ENCODE measurements at regions not wholly inside any gene's neighbourhood (a gene's known extent, or its start where the extent isn't known, plus 50 kb on each side); places are given as distances from the start of the nearest gene placed in this dataset.

DNA sequence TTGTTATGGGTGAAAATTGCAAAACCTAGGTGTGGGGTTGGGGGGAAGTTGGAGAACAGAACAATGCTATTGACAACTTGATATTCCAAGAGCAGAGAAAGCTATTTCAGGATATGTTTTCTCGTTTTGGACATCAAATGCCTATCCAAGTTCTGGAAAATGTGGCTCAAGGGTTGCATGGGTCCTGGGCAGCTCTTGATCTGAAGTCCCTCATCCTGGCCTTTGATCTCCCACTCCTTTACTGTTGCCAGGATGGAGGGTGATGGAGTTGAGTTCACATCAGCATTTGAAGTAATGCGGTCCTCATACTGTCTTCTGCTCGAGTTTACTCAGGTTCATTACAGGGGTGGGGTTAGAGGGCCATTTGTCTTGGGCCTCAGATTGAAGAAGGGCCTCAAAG is 76.9 kb upstream of the RPS23 start:
- Histone ChIP-seq H3K27me3 (replicated peaks; ENCODE audit: control insufficient read depth, insufficient read depth, low read length) (no peaks in the 10 kb centered on the region), H3K9ac (ENCODE audit: low read length) (no peak overlapping the region), H3K9me3 (ENCODE audit: control insufficient read depth, low read length) (no peaks in the 10 kb centered on the region), H3K4me3 (ENCODE audit: low read length) (no peak overlapping the region), H3K4me1 (ENCODE audit: control insufficient read depth, insufficient read depth, low read length) (peaks cover 43% of the 10 kb centered on the region), H3K36me3 (ENCODE audit: control insufficient read depth, insufficient read depth, low read length, severe bottlenecking) (no peaks in the 10 kb centered on the region)
- no peak for DNase-seq (ENCODE audit: low read depth)

DNA sequence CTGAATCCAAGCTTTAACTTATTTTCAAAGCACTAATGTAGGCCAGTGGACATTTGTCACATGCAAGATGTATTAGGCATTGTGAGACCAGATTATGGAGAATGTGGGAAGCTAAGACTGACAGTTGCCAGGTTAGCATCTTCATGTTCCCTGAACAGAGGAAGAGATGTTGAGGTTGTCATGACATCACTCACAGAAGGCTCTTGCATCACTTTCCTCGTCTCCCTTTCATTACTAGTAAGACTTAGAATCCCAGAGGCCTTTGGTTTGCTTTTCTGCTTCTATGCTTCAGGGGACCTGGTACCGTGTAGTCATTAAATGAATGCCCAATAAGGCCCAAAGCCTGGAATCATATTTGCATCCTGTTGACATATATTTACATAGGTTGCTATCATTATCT is 76.4 kb upstream of the RPS23 start:
- no peak for DNase-seq (ENCODE audit: low read depth)
- Histone ChIP-seq H3K4me3 (ENCODE audit: low read length) (no peak overlapping the region), H3K9ac (ENCODE audit: low read length) (no peak overlapping the region), H3K36me3 (ENCODE audit: control insufficient read depth, insufficient read depth, low read length, severe bottlenecking) (no peaks in the 10 kb centered on the region), H3K27me3 (replicated peaks; ENCODE audit: control insufficient read depth, insufficient read depth, low read length) (no peaks in the 10 kb centered on the region), H3K4me1 (ENCODE audit: control insufficient read depth, insufficient read depth, low read length) (peaks cover 41% of the 10 kb centered on the region), H3K9me3 (ENCODE audit: control insufficient read depth, low read length) (no peaks in the 10 kb centered on the region)

DNA sequence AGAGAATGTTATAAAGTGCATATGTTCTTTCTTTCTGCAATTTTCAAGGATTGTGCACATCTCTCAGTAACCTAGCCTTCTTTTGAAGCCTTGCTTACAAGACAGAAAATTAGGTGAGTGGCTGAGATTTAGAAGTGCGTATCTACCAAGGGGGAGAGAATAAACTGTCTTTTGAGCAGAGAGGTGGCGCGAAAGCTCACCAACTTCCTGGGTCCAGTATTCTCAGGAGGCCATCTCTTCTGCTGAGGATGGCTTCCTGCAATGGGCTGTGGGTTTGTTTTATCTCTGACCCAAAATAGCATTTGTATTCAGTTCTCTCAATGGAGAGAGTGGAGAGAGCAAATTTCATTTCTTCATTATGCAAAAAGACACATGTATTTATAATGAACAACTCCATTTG is 75.4 kb upstream of the RPS23 start:
- H3K9me3 ChIP-seq (ENCODE audit: control insufficient read depth, low read length): no peaks in the 10 kb centered on the region
- DNase-seq (ENCODE audit: low read depth): no peak
- H3K36me3 ChIP-seq (ENCODE audit: control insufficient read depth, insufficient read depth, low read length, severe bottlenecking): no peaks in the 10 kb centered on the region
- H3K4me3 ChIP-seq (ENCODE audit: low read length): no peak overlapping the region
- peaks cover 41% of the 10 kb centered on the region for H3K4me1 ChIP-seq (ENCODE audit: control insufficient read depth, insufficient read depth, low read length)
- no peaks in the 10 kb centered on the region for H3K27me3 ChIP-seq (replicated peaks; ENCODE audit: control insufficient read depth, insufficient read depth, low read length)
- no peak overlapping the region for H3K9ac ChIP-seq (ENCODE audit: low read length)

DNA sequence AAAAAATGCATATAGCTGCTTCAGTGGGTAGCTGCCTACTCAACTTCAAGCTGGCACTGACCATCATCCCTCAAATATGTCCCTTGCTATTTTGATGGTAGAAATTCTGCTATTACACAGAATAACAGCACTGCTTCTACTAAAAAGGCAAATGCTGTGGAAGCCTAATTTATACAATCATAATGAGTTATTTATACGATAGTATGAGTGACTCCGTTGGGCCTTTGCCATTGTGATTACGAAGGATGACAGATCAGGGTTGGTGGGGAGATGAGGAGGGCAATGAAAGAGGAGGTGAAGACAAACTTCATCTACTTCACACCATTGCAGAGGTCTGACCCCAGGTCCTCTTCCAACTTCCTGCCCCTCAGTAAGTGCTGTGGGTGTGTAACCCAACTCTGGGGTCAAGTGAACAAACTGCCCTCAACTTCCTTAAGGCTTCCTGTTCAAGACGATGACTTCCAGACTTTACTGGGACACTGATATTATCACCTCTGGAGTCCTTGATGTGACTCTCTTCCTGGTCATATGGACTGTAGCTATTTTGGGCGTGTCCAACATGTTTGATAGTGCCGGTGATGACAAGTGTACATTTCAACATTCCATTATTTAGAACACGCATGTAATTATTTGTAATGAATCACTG is 74.1 kb upstream of the RPS23 start:
- no peaks in the 10 kb centered on the region for H3K36me3 ChIP-seq (ENCODE audit: control insufficient read depth, insufficient read depth, low read length, severe bottlenecking)
- DNase-seq (ENCODE audit: low read depth): no peak
- H3K4me1 ChIP-seq (ENCODE audit: control insufficient read depth, insufficient read depth, low read length): peaks cover 41% of the 10 kb centered on the region
- H3K9ac ChIP-seq (ENCODE audit: low read length): peak overlapping the region; percentile 28
- H3K27me3 ChIP-seq (replicated peaks; ENCODE audit: control insufficient read depth, insufficient read depth, low read length): no peaks in the 10 kb centered on the region
- no peaks in the 10 kb centered on the region for H3K9me3 ChIP-seq (ENCODE audit: control insufficient read depth, low read length)
- H3K4me3 ChIP-seq (ENCODE audit: low read length): no peak overlapping the region

DNA sequence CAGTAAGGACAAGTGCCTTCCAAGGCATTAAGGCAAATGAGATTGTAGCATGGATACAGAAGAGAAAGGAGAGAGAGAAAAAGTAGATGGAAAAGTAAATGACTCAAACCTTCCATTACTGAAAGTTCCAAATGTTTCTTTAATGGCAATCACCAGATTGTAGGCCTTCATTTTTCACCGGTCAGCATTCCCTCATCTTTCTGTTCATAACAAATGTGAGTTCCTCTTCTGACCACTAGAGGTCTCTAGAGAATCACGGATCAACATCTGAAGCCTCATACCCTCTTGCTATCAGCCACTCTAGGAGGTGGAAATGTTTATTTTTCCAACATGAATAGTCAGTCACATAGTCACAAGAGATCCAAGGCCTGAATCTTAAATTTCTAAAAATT is 73.6 kb upstream of the RPS23 start:
- Histone ChIP-seq H3K4me3 (ENCODE audit: low read length) (no peak overlapping the region), H3K27me3 (replicated peaks; ENCODE audit: control insufficient read depth, insufficient read depth, low read length) (no peaks in the 10 kb centered on the region), H3K9ac (ENCODE audit: low read length) (peak overlapping the region; percentile 59), H3K9me3 (ENCODE audit: control insufficient read depth, low read length) (no peaks in the 10 kb centered on the region), H3K4me1 (ENCODE audit: control insufficient read depth, insufficient read depth, low read length) (peaks cover 41% of the 10 kb centered on the region), H3K36me3 (ENCODE audit: control insufficient read depth, insufficient read depth, low read length, severe bottlenecking) (no peaks in the 10 kb centered on the region)
- peak; percentile 90 for DNase-seq (ENCODE audit: low read depth)

DNA sequence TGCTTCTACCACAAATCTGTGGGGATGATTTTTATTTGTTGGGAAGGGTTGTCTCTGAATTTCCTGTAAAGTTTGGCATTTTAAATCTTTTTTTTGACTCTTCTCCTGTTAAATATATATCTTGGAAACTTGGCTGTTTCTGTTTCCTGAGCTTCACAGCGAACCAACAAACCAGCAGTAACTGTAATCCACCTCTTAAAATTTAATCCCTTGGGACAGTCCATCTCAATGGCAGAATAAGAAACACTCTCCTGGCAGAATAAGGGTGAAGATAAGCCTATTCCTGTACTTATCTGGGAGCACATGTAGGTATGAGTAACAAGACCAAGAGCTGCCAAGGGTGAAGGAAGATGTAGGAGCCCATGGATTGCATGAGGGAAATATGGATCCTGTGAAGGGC is 73.1 kb upstream of the RPS23 start:
- H3K36me3 ChIP-seq (ENCODE audit: control insufficient read depth, insufficient read depth, low read length, severe bottlenecking): no peaks in the 10 kb centered on the region
- no peaks in the 10 kb centered on the region for H3K27me3 ChIP-seq (replicated peaks; ENCODE audit: control insufficient read depth, insufficient read depth, low read length)
- peaks cover 41% of the 10 kb centered on the region for H3K4me1 ChIP-seq (ENCODE audit: control insufficient read depth, insufficient read depth, low read length)
- H3K9me3 ChIP-seq (ENCODE audit: control insufficient read depth, low read length): no peaks in the 10 kb centered on the region
- peak overlapping the region; percentile 59 for H3K9ac ChIP-seq (ENCODE audit: low read length)
- H3K4me3 ChIP-seq (ENCODE audit: low read length): no peak overlapping the region
- no peak for DNase-seq (ENCODE audit: low read depth)

DNA sequence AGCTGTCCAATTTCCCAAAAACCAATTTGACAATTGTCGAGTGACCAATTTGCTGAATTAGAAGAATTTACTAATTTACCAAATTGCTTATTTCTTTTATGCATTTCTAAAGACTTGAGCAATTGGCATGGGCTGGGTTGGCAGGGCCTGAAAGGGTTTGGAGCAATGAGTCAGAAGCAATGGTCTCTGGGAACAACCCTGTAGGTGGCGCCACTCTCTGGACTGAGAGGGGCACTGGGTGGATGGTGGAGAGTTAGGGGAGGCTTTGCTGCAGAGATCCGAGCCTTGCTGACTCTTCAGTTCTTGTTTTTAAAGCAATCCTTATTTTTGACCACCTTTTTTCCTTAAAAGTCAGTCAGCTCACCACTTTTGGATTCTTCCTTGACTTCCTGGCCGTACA is 71.5 kb upstream of the RPS23 start:
- Histone ChIP-seq H3K4me1 (ENCODE audit: control insufficient read depth, insufficient read depth, low read length) (peaks cover 34% of the 10 kb centered on the region), H3K4me3 (ENCODE audit: low read length) (no peak overlapping the region), H3K9me3 (ENCODE audit: control insufficient read depth, low read length) (no peaks in the 10 kb centered on the region), H3K36me3 (ENCODE audit: control insufficient read depth, insufficient read depth, low read length, severe bottlenecking) (no peaks in the 10 kb centered on the region), H3K27me3 (replicated peaks; ENCODE audit: control insufficient read depth, insufficient read depth, low read length) (no peaks in the 10 kb centered on the region), H3K9ac (ENCODE audit: low read length) (peak overlapping the region; percentile 70)
- peak; percentile 57 for DNase-seq (ENCODE audit: low read depth)

DNA sequence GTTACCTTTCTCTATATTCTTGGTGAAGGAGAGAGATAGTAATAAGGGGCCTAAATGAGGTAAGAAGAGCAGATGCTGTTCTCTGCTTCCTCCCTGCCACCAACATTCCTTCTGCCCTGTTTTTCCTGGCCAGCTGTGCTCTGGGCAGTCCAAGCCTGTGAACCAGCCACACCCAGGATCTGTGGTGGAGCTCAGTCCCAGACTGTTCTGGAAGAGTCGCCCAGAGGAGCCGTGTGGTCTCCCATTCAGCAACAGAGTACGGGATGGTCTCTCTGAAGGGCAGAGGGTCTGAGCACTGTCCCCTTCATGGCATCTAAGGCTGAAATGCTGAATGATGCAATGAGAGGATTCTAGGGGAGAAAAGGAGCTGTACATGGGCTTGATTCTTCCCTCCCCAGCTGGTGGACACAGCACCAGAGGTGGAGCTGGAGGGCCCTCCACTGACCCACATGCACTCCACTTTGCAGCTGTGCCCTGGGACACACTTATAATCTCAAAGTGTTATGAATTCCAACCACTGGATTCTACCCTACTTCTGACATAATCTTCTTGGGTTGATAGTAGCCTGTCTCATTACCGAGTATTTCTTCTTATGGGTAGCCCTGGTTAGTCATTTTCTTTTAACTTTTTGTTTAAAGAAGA is 70.8 kb upstream of the RPS23 start:
- Histone ChIP-seq H3K9me3 (ENCODE audit: control insufficient read depth, low read length) (no peaks in the 10 kb centered on the region), H3K36me3 (ENCODE audit: control insufficient read depth, insufficient read depth, low read length, severe bottlenecking) (no peaks in the 10 kb centered on the region), H3K4me3 (ENCODE audit: low read length) (no peak overlapping the region), H3K27me3 (replicated peaks; ENCODE audit: control insufficient read depth, insufficient read depth, low read length) (no peaks in the 10 kb centered on the region), H3K9ac (ENCODE audit: low read length) (peak overlapping the region; percentile 70), H3K4me1 (ENCODE audit: control insufficient read depth, insufficient read depth, low read length) (peaks cover 34% of the 10 kb centered on the region)
- peak; percentile 80 for DNase-seq (ENCODE audit: low read depth)

DNA sequence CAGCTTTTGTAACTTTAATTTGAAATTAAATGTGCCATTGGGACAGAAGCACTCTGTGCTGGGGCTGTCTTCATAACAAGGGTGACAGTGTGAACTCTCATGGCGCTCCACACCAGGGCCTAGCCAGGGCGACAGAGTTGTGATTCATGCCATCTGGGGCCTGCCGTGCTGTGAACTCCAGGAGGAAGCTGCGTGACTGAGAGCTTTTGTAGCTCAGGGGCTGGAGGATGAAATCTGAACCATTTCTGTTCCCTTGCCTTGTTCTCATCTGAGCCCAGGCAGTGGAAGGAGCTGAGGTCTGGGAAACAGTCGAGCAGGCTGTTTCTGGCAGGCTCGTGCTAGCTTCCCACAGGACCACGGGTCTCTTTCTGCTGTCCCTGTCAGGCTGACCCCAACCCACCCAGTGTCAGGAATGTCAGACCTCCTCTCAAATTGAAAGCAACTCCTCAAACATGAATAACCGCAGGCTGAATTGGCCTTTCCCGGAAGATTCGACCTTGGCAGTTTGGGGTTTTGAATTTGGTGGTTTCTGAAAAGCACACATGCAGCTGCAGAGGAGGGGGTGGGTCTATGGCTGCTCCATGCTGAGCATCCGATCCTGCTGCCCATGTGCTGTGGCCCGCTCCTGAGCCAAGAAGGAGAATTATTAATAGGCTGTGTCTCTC is 69.2 kb upstream of the RPS23 start:
- DNase-seq (ENCODE audit: low read depth): peak; percentile 94
- no peaks in the 10 kb centered on the region for H3K9me3 ChIP-seq (ENCODE audit: control insufficient read depth, low read length)
- H3K4me1 ChIP-seq (ENCODE audit: control insufficient read depth, insufficient read depth, low read length): peaks cover 34% of the 10 kb centered on the region
- H3K4me3 ChIP-seq (ENCODE audit: low read length): peak overlapping the region; percentile 45
- H3K27me3 ChIP-seq (replicated peaks; ENCODE audit: control insufficient read depth, insufficient read depth, low read length): no peaks in the 10 kb centered on the region
- peak overlapping the region; percentile 70 for H3K9ac ChIP-seq (ENCODE audit: low read length)
- no peaks in the 10 kb centered on the region for H3K36me3 ChIP-seq (ENCODE audit: control insufficient read depth, insufficient read depth, low read length, severe bottlenecking)

DNA sequence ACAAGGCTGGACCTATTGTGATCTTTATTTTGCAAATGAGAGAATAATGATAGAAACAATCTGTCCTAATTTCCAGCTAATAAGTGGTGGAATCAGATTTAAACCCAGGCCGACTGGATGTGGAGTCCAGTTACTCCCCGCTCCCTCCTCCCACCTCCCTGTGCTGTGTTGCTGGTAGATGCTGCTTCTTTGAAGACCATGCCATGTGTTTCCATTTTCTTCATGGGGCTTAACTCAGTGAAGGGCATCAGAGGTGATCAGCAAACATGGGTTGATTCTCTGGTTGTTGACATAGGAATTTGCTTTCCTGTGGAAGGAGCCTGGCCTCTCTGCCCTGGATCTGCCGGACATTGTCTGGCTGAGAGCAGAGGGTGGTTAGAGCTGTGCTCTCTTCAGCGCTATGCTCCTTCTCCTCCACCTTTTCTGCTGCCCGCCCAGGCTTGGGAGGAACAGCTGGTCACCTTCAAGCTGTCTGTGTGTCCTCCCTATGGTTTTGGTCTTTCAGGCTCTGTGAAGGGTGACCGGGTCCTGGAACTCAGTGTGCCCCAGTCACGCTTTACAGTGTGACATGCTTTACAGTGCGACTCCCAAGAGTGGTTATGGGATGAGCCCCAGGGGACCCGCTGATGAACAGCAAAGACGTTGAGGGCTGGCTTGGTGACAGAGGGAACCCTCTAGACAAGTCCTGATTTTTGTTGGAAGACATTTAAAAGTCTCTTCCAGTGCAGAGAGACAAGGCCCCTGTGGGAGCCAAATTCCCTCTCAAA is 68.4 kb upstream of the RPS23 start:
- no peaks in the 10 kb centered on the region for H3K9me3 ChIP-seq (ENCODE audit: control insufficient read depth, low read length)
- H3K36me3 ChIP-seq (ENCODE audit: control insufficient read depth, insufficient read depth, low read length, severe bottlenecking): no peaks in the 10 kb centered on the region
- no peak for DNase-seq (ENCODE audit: low read depth)
- H3K4me3 ChIP-seq (ENCODE audit: low read length): no peak overlapping the region
- H3K9ac ChIP-seq (ENCODE audit: low read length): peak overlapping the region; percentile 70
- peaks cover 34% of the 10 kb centered on the region for H3K4me1 ChIP-seq (ENCODE audit: control insufficient read depth, insufficient read depth, low read length)
- H3K27me3 ChIP-seq (replicated peaks; ENCODE audit: control insufficient read depth, insufficient read depth, low read length): no peaks in the 10 kb centered on the region

DNA sequence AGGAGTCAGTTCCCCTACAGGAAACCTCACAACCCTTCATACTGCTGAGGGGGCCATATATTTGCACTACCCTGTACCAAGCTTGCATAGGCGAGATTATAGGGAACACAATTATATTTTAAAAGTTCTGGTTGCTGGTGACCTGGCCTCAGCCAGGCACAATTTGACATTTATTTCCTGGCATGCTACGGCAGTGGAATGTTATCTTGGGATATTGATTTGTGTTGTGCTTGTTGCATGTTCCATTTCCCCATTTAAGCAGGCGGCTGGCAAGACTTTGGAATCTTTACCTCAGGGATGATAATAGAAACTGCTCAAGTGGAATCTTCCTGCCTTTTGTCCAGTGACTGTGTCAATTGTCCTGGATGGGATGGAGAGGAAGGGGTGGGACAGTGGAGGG is 67.0 kb upstream of the RPS23 start:
- Histone ChIP-seq H3K4me1 (ENCODE audit: control insufficient read depth, insufficient read depth, low read length) (peaks cover 36% of the 10 kb centered on the region), H3K27me3 (replicated peaks; ENCODE audit: control insufficient read depth, insufficient read depth, low read length) (no peaks in the 10 kb centered on the region), H3K9me3 (ENCODE audit: control insufficient read depth, low read length) (no peaks in the 10 kb centered on the region), H3K9ac (ENCODE audit: low read length) (no peak overlapping the region), H3K36me3 (ENCODE audit: control insufficient read depth, insufficient read depth, low read length, severe bottlenecking) (no peaks in the 10 kb centered on the region), H3K4me3 (ENCODE audit: low read length) (no peak overlapping the region)
- no peak for DNase-seq (ENCODE audit: low read depth)
